ENCODE measurements at regions not wholly inside any gene's neighbourhood (a gene's known extent, or its start where the extent isn't known, plus 50 kb on each side); places are given as distances from the start of the nearest gene placed in this dataset.

DNA sequence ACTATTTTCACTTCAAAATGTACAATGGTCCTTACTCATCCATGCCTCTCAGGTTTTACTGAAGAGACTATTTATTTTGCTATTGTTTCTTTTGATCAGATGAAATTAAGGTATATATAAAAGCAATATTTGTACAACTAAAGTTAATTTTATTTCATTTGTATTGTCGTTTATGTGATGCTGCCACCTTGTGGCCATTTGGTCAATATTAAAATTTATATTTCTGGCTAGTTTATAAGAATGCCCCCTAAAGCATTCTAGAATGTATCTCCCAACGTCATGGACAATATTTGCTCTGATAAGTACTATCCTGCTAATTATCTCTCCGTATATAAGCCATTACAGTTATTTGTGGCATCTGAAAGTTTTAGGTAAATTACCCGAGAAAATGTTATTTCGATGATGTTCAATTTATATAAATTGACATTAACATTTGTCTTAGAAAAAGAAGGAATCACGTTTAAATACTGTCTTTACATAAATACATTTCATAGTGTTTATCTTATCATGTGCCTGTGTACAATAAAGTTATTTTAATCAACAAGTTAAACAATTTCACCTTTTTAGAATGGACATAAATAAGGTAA is 680.0 kb downstream of the TAF11L14 start (continued):
- TF ChIP-seq, protein P1, sequence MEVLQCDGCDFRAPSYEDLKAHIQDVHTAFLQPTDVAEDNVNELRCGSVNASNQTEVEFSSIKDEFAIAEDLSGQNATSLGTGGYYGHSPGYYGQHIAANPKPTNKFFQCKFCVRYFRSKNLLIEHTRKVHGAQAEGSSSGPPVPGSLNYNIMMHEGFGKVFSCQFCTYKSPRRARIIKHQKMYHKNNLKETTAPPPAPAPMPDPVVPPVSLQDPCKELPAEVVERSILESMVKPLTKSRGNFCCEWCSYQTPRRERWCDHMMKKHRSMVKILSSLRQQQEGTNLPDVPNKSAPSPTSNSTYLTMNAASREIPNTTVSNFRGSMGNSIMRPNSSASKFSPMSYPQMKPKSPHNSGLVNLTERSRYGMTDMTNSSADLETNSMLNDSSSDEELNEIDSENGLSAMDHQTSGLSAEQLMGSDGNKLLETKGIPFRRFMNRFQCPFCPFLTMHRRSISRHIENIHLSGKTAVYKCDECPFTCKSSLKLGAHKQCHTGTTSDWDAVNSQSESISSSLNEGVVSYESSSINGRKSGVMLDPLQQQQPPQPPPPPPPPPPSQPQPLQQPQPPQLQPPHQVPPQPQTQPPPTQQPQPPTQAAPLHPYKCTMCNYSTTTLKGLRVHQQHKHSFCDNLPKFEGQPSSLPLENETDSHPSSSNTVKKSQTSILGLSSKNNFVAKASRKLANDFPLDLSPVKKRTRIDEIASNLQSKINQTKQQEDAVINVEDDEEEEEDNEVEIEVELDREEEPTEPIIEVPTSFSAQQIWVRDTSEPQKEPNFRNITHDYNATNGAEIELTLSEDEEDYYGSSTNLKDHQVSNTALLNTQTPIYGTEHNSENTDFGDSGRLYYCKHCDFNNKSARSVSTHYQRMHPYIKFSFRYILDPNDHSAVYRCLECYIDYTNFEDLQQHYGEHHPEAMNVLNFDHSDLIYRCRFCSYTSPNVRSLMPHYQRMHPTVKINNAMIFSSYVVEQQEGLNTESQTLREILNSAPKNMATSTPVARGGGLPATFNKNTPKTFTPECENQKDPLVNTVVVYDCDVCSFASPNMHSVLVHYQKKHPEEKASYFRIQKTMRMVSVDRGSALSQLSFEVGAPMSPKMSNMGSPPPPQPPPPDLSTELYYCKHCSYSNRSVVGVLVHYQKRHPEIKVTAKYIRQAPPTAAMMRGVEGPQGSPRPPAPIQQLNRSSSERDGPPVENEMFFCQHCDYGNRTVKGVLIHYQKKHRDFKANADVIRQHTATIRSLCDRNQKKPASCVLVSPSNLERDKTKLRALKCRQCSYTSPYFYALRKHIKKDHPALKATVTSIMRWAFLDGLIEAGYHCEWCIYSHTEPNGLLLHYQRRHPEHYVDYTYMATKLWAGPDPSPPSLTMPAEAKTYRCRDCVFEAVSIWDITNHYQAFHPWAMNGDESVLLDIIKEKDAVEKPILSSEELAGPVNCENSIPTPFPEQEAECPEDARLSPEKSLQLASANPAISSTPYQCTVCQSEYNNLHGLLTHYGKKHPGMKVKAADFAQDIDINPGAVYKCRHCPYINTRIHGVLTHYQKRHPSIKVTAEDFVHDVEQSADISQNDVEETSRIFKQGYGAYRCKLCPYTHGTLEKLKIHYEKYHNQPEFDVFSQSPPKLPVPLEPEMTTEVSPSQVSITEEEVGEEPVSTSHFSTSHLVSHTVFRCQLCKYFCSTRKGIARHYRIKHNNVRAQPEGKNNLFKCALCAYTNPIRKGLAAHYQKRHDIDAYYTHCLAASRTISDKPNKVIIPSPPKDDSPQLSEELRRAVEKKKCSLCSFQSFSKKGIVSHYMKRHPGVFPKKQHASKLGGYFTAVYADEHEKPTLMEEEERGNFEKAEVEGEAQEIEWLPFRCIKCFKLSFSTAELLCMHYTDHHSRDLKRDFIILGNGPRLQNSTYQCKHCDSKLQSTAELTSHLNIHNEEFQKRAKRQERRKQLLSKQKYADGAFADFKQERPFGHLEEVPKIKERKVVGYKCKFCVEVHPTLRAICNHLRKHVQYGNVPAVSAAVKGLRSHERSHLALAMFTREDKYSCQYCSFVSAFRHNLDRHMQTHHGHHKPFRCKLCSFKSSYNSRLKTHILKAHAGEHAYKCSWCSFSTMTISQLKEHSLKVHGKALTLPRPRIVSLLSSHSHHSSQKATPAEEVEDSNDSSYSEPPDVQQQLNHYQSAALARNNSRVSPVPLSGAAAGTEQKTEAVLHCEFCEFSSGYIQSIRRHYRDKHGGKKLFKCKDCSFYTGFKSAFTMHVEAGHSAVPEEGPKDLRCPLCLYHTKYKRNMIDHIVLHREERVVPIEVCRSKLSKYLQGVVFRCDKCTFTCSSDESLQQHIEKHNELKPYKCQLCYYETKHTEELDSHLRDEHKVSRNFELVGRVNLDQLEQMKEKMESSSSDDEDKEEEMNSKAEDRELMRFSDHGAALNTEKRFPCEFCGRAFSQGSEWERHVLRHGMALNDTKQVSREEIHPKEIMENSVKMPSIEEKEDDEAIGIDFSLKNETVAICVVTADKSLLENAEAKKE (CRISPR knock-in tag; IDR thresholded peaks at IDR 0.05), result no peak
- TF ChIP-seq NANOG (IDR thresholded peaks at IDR 0.05; ENCODE audit: borderline replicate concordance) (no peak), JUNB (IDR thresholded peaks at IDR 0.05; ENCODE audit: unreplicated experiment) (no peak)

DNA sequence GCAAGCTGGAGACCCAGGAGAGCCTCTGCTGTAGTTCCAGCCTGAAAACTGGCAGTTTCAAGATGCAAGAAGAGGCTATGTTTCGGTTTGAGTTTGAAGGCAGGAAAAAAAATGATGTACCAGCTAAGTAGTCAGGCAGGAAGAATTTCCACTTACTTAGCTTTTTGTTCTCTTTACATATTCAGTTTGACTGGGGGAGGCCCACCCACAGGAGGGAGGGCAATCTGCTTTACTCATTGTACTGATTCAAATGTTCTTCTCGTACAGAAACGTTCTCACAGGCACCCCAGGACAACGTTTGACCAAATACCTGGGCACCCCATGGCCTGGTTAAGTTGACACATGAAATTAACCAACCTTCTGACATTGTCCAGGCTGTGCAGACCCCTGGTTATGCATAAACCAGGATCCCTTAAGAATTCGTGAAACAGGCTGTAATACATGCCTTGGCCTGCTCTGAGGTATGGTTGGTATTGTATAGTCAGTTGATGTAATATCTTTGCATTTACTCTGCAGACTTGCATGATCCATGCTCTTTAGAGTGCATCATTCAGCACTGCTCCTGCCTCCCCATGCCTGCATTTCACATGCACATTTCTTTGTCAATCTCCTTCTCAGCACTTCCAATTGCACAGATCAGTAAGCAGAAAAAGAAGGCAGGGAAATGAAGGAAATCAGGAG is 687.1 kb downstream of the TAF11L14 start:
- H3K27ac ChIP-seq (ENCODE audit: low read depth), result no peak overlapping the region
- H3K36me3 ChIP-seq (ENCODE audit: insufficient read depth), result no peaks in the 10 kb centered on the region
- no peak overlapping the region for H3K4me2 ChIP-seq
- no peaks in the 10 kb centered on the region for H4K20me1 ChIP-seq (replicated peaks; ENCODE audit: insufficient read depth)
- H3K4me1 Mint-ChIP-seq, result no peaks in the 10 kb centered on the region
- H3K4me3 ChIP-seq, result no peak overlapping the region
- no peaks in the 10 kb centered on the region for H3F3A ChIP-seq (replicated peaks; ENCODE audit: low read depth)
- H3K9me3 Mint-ChIP-seq, result peaks cover 3% of the 10 kb centered on the region; the same call in 1 of the 3 replicates
- H3K4me1 ChIP-seq (ENCODE audit: insufficient read depth), result no peaks in the 10 kb centered on the region
- H3K4me3 Mint-ChIP-seq, result no peak overlapping the region
- H3K27me3 Mint-ChIP-seq (ENCODE audit: insufficient read depth, low read depth, poor library complexity), result peaks cover 1% of the 10 kb centered on the region
- peak overlapping the region; percentile 9; the same call in 1 of the 2 replicates for H3K27ac Mint-ChIP-seq
- H3K9me2 ChIP-seq (ENCODE audit: insufficient read depth), result no peaks in the 10 kb centered on the region
- H2AFZ ChIP-seq, result no peak overlapping the region
- H3K27me3 ChIP-seq (ENCODE audit: insufficient read depth), result no peaks in the 10 kb centered on the region
- no peaks in the 10 kb centered on the region for H3K36me3 Mint-ChIP-seq (ENCODE audit: low read depth)
- DNase-seq (ENCODE audit: low spot score) (no peak), ATAC-seq (no peak)
- TF ChIP-seq ZNF114 (CRISPR knock-in tag; IDR thresholded peaks at IDR 0.05) (no peak), EZH2 (IDR thresholded peaks at IDR 0.05; ENCODE audit: low read depth, unreplicated experiment) (no peak), POLR2AphosphoS5 (IDR thresholded peaks at IDR 0.05; ENCODE audit: low read depth) (no peak), EZH2phosphoT487 (IDR thresholded peaks at IDR 0.05; ENCODE audit: unreplicated experiment) (no peak), STAT1 (IDR thresholded peaks at IDR 0.05; ENCODE audit: unreplicated experiment) (no peak)
- H3K79me2 ChIP-seq (replicated peaks; ENCODE audit: insufficient read depth), result no peaks in the 10 kb centered on the region
